Neural cell (in vitro differentiated cells): ENCODE measurements at regions not wholly inside any gene's neighbourhood (a gene's known extent, or its start where the extent isn't known, plus 50 kb on each side); places are given as distances from the start of the nearest gene placed in this dataset.

Experiments
- H2AFZ ChIP-seq: fragments of 200-600, 300-800 bp; sonication (generic), shearing (Covaris generic); 2 replicates; pipeline ENCODE4 v1.6.0; 2014; ENCODE audit warnings: low read depth, mild to moderate bottlenecking, antibody characterized with exemption, low read length, moderate library complexity
- H3F3A ChIP-seq: fragments of 200-600 bp; shearing (Covaris generic); 2 replicates; pipeline ENCODE4 v1.6.1; 2016; ENCODE audit warnings: mild to moderate bottlenecking, moderate library complexity, mixed read lengths, antibody characterized with exemption, low read length; ENCODE audit not compliant: insufficient read depth, poor library complexity, severe bottlenecking
- H3K27ac ChIP-seq: fragments of 200-600, 300-800 bp; sonication (generic), shearing (Covaris generic); 2 replicates; pipeline ENCODE4 v1.5.1; 2014; ENCODE audit warnings: mild to moderate bottlenecking, low read length, moderate library complexity
- H3K27me3 ChIP-seq: fragments of 300-800, 200-600 bp; sonication (generic), shearing (Covaris generic); 2 replicates; pipeline ENCODE4 v1.6.0; 2014; ENCODE audit warnings: mild to moderate bottlenecking, low read depth, low read length, moderate library complexity; ENCODE audit not compliant: insufficient read depth
- H3K36me3 ChIP-seq: fragments of 300-800, 200-600 bp; sonication (generic), shearing (Covaris generic); 2 replicates; pipeline ENCODE4 v1.5.1; 2014; ENCODE audit warnings: mild to moderate bottlenecking, antibody characterized with exemption, low read length, moderate library complexity; ENCODE audit not compliant: insufficient read depth
- H3K4me2 ChIP-seq: fragments of 300-800, 200-600 bp; sonication (generic), shearing (Covaris generic); 2 replicates; pipeline ENCODE4 v1.6.0; 2014; ENCODE audit warnings: mild to moderate bottlenecking, low read length
- H3K4me3 ChIP-seq: fragments of 300-800, 200-600 bp; sonication (generic), shearing (Covaris generic); 2 replicates; pipeline ENCODE4 v1.5.1; 2014; ENCODE audit warnings: mild to moderate bottlenecking, low read length, moderate library complexity
- H3K79me2 ChIP-seq: fragments of 200-600 bp; shearing (Covaris generic); replicated peaks from 2 replicates; pipeline ENCODE4 v1.6.0; 2014; ENCODE audit warnings: mild to moderate bottlenecking, low read length, moderate library complexity; ENCODE audit not compliant: insufficient read depth
- H3K9ac ChIP-seq: fragments of 300-800, 200-600 bp; sonication (generic), shearing (Covaris generic); 2 replicates; pipeline ENCODE4 v1.6.1; 2016; ENCODE audit warnings: mild to moderate bottlenecking, low read length, mixed read lengths
- H3K9me2 ChIP-seq: fragments of 200-600 bp; shearing (Covaris generic); 2 replicates; pipeline ENCODE4 v1.6.1; 2016; ENCODE audit warnings: mild to moderate bottlenecking, low read length, mixed read lengths; ENCODE audit not compliant: insufficient read depth
- H3K9me3 ChIP-seq: fragments of 200-600, 300-800 bp; sonication (generic), shearing (Covaris generic); 2 replicates; pipeline ENCODE4 v1.6.1; 2016; ENCODE audit warnings: mild to moderate bottlenecking, mixed run types, low read length, moderate library complexity, mixed read lengths
- H4K20me1 ChIP-seq: fragments of 200-600 bp; shearing (Covaris generic); 2 replicates; pipeline ENCODE4 v1.6.1; 2016; ENCODE audit warnings: mild to moderate bottlenecking, mixed run types; ENCODE audit not compliant: insufficient read depth
- CTCF ChIP-seq: fragments of 450-650 bp; IDR thresholded peaks from 2 replicates; pipeline ENCODE4 v1.5.1; 2014; ENCODE audit warnings: antibody characterized with exemption, mild to moderate bottlenecking, moderate library complexity; ENCODE audit not compliant: poor library complexity, severe bottlenecking
- EP300 ChIP-seq: fragments of 450-650 bp; conservative IDR thresholded peaks from 2 replicates; pipeline ENCODE4 v1.6.1; 2014; ENCODE audit warnings: antibody characterized with exemption, mild to moderate bottlenecking, moderate library complexity; ENCODE audit not compliant: poor library complexity, severe bottlenecking
- EZH2 ChIP-seq: fragments of 200-600, 300-800 bp; shearing (Covaris generic), sonication (generic); IDR thresholded peaks from 2 replicates; pipeline ENCODE4 v1.6.1; 2014; ENCODE audit warnings: antibody characterized with exemption, low read length, borderline replicate concordance, mild to moderate bottlenecking; ENCODE audit not compliant: insufficient read depth, poor library complexity, severe bottlenecking
- MXI1 ChIP-seq: fragments of 450-650 bp; conservative IDR thresholded peaks from 2 replicates; pipeline ENCODE4 v1.6.1; 2014; ENCODE audit warnings: antibody characterized with exemption, mild to moderate bottlenecking; ENCODE audit not compliant: poor library complexity, severe bottlenecking
- POLR2AphosphoS5 ChIP-seq: IDR thresholded peaks from 2 replicates; pipeline ENCODE4 v1.6.1; 2012
- RAD21 ChIP-seq: fragments of 450-650 bp; conservative IDR thresholded peaks from 2 replicates; pipeline ENCODE4 v1.6.1; 2014; ENCODE audit warnings: antibody characterized with exemption, mild to moderate bottlenecking, moderate library complexity
- REST ChIP-seq: IDR thresholded peaks from 2 replicates; pipeline ENCODE4 v1.6.1; 2012; ENCODE audit warnings: borderline replicate concordance
- SMC3 ChIP-seq: fragments of 450-650 bp; conservative IDR thresholded peaks from 2 replicates; pipeline ENCODE4 v1.6.1; 2014; ENCODE audit warnings: antibody characterized with exemption, mild to moderate bottlenecking, moderate library complexity; ENCODE audit not compliant: poor library complexity
- TAF1 ChIP-seq: IDR thresholded peaks from 2 replicates; pipeline ENCODE4 v1.6.1; 2012; ENCODE audit warnings: low read depth

- Histone ChIP-seq H2AFZ (no peak overlapping the region), H3K27me3 (no peaks in the 10 kb centered on the region), H3K27ac (no peak overlapping the region), H3F3A (no peaks in the 10 kb centered on the region), H3K9me2 (no peaks in the 10 kb centered on the region), H3K4me3 (no peak overlapping the region), H4K20me1 (no peaks in the 10 kb centered on the region), H3K36me3 (no peaks in the 10 kb centered on the region), H3K79me2 (no peaks in the 10 kb centered on the region), H3K9me3 (peaks cover under 1% of the 10 kb centered on the region), H3K4me2 (no peak overlapping the region), H3K9ac (no peak overlapping the region)
- TF ChIP-seq EP300 = no peak
- no peak for TF ChIP-seq CTCF
- TF ChIP-seq REST = no peak
- no peak for TF ChIP-seq EZH2
- no peak for TF ChIP-seq MXI1
- TF ChIP-seq POLR2AphosphoS5 = no peak
- no peak for TF ChIP-seq TAF1
- no peak for TF ChIP-seq RAD21
- TF ChIP-seq SMC3 = no peak
Measured at GRCh38 chr10:84054743-84055142, 84.6 kb upstream of the GHITM start.

GRCh38 chr10:84059526-84059925 is 79.8 kb upstream of the GHITM start:
- Histone ChIP-seq H3K4me2 (no peak overlapping the region), H3K79me2 (no peaks in the 10 kb centered on the region), H4K20me1 (no peaks in the 10 kb centered on the region), H3K9me2 (no peaks in the 10 kb centered on the region), H3K27me3 (no peaks in the 10 kb centered on the region), H3K4me3 (no peak overlapping the region), H2AFZ (no peak overlapping the region), H3K27ac (no peak overlapping the region), H3K9me3 (no peaks in the 10 kb centered on the region), H3F3A (no peaks in the 10 kb centered on the region), H3K36me3 (no peaks in the 10 kb centered on the region), H3K9ac (no peak overlapping the region)
- TF ChIP-seq SMC3 (no peak), EP300 (no peak), POLR2AphosphoS5 (no peak), EZH2 (no peak), TAF1 (no peak), MXI1 (no peak), REST (no peak), RAD21 (no peak), CTCF (no peak)
